D721Med (cell line): ENCODE measurements at regions not wholly inside any gene's neighbourhood (a gene's known extent, or its start where the extent isn't known, plus 50 kb on each side); places are given as distances from the start of the nearest gene placed in this dataset.

Experiments
- DNase-seq: peaks from one replicate; pipeline ENCODE4 v3.0.0; 2011; ENCODE audit warnings: low spot score; ENCODE audit not compliant: insufficient read length
- FAIRE-seq: peaks from 2 replicates; lab custom pipeline; 2011; peaks lifted over from hg19 to GRCh38; lab: Jason Lieb, UNC
- CTCF ChIP-seq: IDR thresholded peaks from 2 replicates; pipeline ENCODE4 v1.5.1; 2012; ENCODE audit warnings: mild to moderate bottlenecking, control low read depth; ENCODE audit not compliant: insufficient read depth; ENCODE audit errors: missing control alignments

GRCh38 chr5:58285900-58286299, 174.0 kb downstream of the PLK2 start:
- no peak for DNase-seq

GRCh38 chr5:58284886-58285285, 175.0 kb downstream of the PLK2 start:
- no peak for FAIRE-seq
- no peak for TF ChIP-seq CTCF
- no peak for DNase-seq

More at GRCh38 chr5:58285900-58286299, 174.0 kb downstream of the PLK2 start:
- TF ChIP-seq CTCF: no peak
- FAIRE-seq: no peak

- DNase-seq (no peak), FAIRE-seq (no peak)
- TF ChIP-seq CTCF: no peak
These were observed 178.7 kb downstream of the PLK2 start for GRCh38 chr5:58281189-58281588.

- no peak for FAIRE-seq
- no peak for TF ChIP-seq CTCF
- DNase-seq: no peak
These were observed 180.6 kb downstream of the PLK2 start for GRCh38 chr5:58279259-58279658.

GRCh38 chr5:58276431-58276830, 183.5 kb downstream of the PLK2 start:
- DNase-seq (no peak), FAIRE-seq (no peak)
- no peak for TF ChIP-seq CTCF

- no peak for TF ChIP-seq CTCF
- FAIRE-seq (no peak), DNase-seq (no peak)
These were observed 184.4 kb downstream of the PLK2 start for GRCh38 chr5:58275516-58275915.

- FAIRE-seq (no peak), DNase-seq (no peak)
- TF ChIP-seq CTCF: no peak
These were observed 185.7 kb downstream of the PLK2 start for GRCh38 chr5:58274191-58274590.
